ENCODE measurements at regions not wholly inside any gene's neighbourhood (a gene's known extent, or its start where the extent isn't known, plus 50 kb on each side); places are given as distances from the start of the nearest gene placed in this dataset.

DNA sequence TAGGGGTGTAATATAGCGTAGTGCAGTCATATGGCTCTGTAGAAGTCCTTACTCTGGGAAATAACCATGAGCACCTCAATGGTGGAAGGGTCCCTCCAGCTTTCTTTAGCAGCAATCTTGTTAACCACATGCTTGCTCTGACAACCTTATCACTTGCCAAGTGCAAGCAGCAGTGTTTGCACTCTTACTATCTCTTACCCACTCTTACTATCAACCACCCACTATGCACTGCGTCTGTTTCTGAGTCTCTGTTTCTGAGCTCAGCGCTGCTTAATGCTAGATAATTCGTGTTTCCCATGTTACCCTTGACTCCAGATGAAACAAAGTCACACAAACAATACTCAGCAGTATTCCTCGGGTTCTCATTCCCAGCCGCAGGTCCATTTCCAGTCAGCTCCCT, 433.7 kb upstream of the PFKP start:
- H3K4me3 Mint-ChIP-seq: no peak overlapping the region
- H2AFZ ChIP-seq (ENCODE audit: insufficient read depth, low read depth, low read length, poor library complexity, severe bottlenecking): no peak overlapping the region
- ATAC-seq (ENCODE audit: low read depth): no peak
- no peaks in the 10 kb centered on the region for H3K9me3 Mint-ChIP-seq (ENCODE audit: insufficient read depth)
- H3K36me3 ChIP-seq (replicated peaks in 1 of 2; ENCODE audit: control extremely low read depth in 1 of 2, control insufficient read depth in 1 of 2, extremely low read depth in 1 of 2, insufficient read depth in 2 of 2, low read length in 1 of 2): no peaks in the 10 kb centered on the region
- no peaks in the 10 kb centered on the region for H4K20me1 ChIP-seq (ENCODE audit: control insufficient read depth, insufficient read depth, low read length, poor library complexity, severe bottlenecking)
- WGBS (ENCODE audit: insufficient coverage): 85% methylated on average over 5 of the region's 6 CpGs
- intact Hi-C loops (cut with micrococcal nuclease): no loop called here
- H3K4me3 ChIP-seq (ENCODE audit: control extremely low read depth in 1 of 5, extremely low read depth in 1 of 5, insufficient read depth in 1 of 5, low read depth in 2 of 5, low read length in 4 of 5): no peak overlapping the region
- no peaks in the 10 kb centered on the region for H3K27me3 Mint-ChIP-seq
- POLR2A ChIA-PET: no interaction called here
- no peak overlapping the region for H3K27ac ChIP-seq (ENCODE audit: low read length in 2 of 2)
- peaks cover 0 to 2% (median 0%) of the 10 kb centered on the region in 4 experiments for H3K27me3 ChIP-seq (replicated peaks in 1 of 4; ENCODE audit: control extremely low read depth in 1 of 4, control insufficient read depth in 3 of 4, insufficient read depth in 4 of 4, low read length in 3 of 4)
- no peaks in the 10 kb centered on the region for H3K4me1 Mint-ChIP-seq
- H3K9me3 ChIP-seq (ENCODE audit: control extremely low read depth in 1 of 3, control insufficient read depth in 2 of 3, insufficient read depth in 1 of 3, low read length in 2 of 3): no peaks in the 10 kb centered on the region
- TF ChIP-seq EZH2 (IDR thresholded peaks at IDR 0.05; ENCODE audit: borderline replicate concordance, insufficient read depth, low read depth, low read length, poor library complexity, severe bottlenecking): no peak
- TF ChIP-seq, protein P1, sequence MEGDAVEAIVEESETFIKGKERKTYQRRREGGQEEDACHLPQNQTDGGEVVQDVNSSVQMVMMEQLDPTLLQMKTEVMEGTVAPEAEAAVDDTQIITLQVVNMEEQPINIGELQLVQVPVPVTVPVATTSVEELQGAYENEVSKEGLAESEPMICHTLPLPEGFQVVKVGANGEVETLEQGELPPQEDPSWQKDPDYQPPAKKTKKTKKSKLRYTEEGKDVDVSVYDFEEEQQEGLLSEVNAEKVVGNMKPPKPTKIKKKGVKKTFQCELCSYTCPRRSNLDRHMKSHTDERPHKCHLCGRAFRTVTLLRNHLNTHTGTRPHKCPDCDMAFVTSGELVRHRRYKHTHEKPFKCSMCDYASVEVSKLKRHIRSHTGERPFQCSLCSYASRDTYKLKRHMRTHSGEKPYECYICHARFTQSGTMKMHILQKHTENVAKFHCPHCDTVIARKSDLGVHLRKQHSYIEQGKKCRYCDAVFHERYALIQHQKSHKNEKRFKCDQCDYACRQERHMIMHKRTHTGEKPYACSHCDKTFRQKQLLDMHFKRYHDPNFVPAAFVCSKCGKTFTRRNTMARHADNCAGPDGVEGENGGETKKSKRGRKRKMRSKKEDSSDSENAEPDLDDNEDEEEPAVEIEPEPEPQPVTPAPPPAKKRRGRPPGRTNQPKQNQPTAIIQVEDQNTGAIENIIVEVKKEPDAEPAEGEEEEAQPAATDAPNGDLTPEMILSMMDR (IDR thresholded peaks at IDR 0.05): no peak
- H3K79me2 ChIP-seq (ENCODE audit: control insufficient read depth, insufficient read depth, low read length): no peaks in the 10 kb centered on the region
- H3K27ac Mint-ChIP-seq: no peak overlapping the region
- H3K4me2 ChIP-seq (replicated peaks; ENCODE audit: low read depth, low read length, poor library complexity, severe bottlenecking): no peak overlapping the region
- no peak for DNase-seq
- CTCF ChIA-PET: no interaction called here
- no peak overlapping the region for H3K9ac ChIP-seq (ENCODE audit: low read length)
- no peaks in the 10 kb centered on the region for H3K4me1 ChIP-seq (ENCODE audit: control insufficient read depth in 2 of 2, insufficient read depth in 2 of 2, low read length in 2 of 2)

DNA sequence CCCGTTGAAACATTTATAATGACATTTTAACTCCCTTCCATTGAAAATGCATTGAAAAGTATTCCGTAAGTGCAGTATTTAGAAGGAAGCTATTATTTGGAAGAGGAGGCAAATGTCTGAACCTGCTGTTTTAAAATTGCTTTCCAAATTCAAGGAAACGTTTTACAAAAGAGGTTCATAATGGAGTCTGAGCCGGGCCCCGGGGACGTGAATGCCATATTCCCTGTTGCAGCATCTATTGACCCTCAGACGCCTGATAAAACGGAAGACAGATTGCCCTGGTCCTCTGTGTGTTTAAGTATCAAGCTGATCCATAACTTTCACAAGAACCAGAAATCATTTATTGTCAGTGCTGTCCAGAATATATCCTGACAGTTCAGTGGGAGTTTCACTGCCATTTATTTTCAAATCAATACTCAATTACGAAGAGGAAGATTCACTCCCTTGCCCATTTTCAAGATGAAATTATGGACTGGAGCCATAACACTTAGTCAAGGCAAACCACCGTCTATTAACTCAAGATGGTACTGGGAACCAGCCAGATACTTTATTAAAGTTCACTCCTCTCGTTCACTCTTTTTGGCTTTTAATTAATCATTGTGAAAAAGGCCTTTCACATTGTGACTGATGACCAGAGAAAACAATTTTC, 435.7 kb upstream of the PFKP start:
- Histone ChIP-seq H3K79me2 (ENCODE audit: control insufficient read depth, insufficient read depth, low read length) (no peaks in the 10 kb centered on the region), H3K4me3 (ENCODE audit: control extremely low read depth in 1 of 5, extremely low read depth in 1 of 5, insufficient read depth in 1 of 5, low read depth in 2 of 5, low read length in 4 of 5) (no peak overlapping the region), H3K9me3 (ENCODE audit: control extremely low read depth in 1 of 3, control insufficient read depth in 2 of 3, insufficient read depth in 1 of 3, low read length in 2 of 3) (no peaks in the 10 kb centered on the region), H2AFZ (ENCODE audit: insufficient read depth, low read depth, low read length, poor library complexity, severe bottlenecking) (no peak overlapping the region), H3K9ac (ENCODE audit: low read length) (no peak overlapping the region), H3K27me3 (replicated peaks in 1 of 4; ENCODE audit: control extremely low read depth in 1 of 4, control insufficient read depth in 3 of 4, insufficient read depth in 4 of 4, low read length in 3 of 4) (peaks cover 0 to 2% (median 0%) of the 10 kb centered on the region in 4 experiments), H3K36me3 (replicated peaks in 1 of 2; ENCODE audit: control extremely low read depth in 1 of 2, control insufficient read depth in 1 of 2, extremely low read depth in 1 of 2, insufficient read depth in 2 of 2, low read length in 1 of 2) (no peaks in the 10 kb centered on the region), H3K4me1 (ENCODE audit: control insufficient read depth in 2 of 2, insufficient read depth in 2 of 2, low read length in 2 of 2) (no peaks in the 10 kb centered on the region), H4K20me1 (ENCODE audit: control insufficient read depth, insufficient read depth, low read length, poor library complexity, severe bottlenecking) (no peaks in the 10 kb centered on the region), H3K4me2 (replicated peaks; ENCODE audit: low read depth, low read length, poor library complexity, severe bottlenecking) (no peak overlapping the region), H3K27ac (ENCODE audit: low read length in 2 of 2) (no peak overlapping the region)
- H3K27me3 Mint-ChIP-seq: no peaks in the 10 kb centered on the region
- H3K4me3 Mint-ChIP-seq: no peak overlapping the region
- 91% methylated on average over 7 of the region's 11 CpGs for WGBS (ENCODE audit: insufficient coverage)
- TF ChIP-seq EZH2 (IDR thresholded peaks at IDR 0.05; ENCODE audit: borderline replicate concordance, insufficient read depth, low read depth, low read length, poor library complexity, severe bottlenecking): no peak
- TF ChIP-seq, protein P1 (IDR thresholded peaks at IDR 0.05): no peak
- POLR2A ChIA-PET: no interaction called here
- no peaks in the 10 kb centered on the region for H3K4me1 Mint-ChIP-seq
- intact Hi-C loops (cut with micrococcal nuclease): no loop called here
- ATAC-seq (ENCODE audit: low read depth) (no peak), DNase-seq (no peak)
- CTCF ChIA-PET: no interaction called here
- no peaks in the 10 kb centered on the region for H3K9me3 Mint-ChIP-seq (ENCODE audit: insufficient read depth)
- no peak overlapping the region for H3K27ac Mint-ChIP-seq

Data from B cell (primary cell).